HepG2 (cell line): ENCODE measurements at regions not wholly inside any gene's neighbourhood (a gene's known extent, or its start where the extent isn't known, plus 50 kb on each side); places are given as distances from the start of the nearest gene placed in this dataset.

ENCODE experiments used
- ATAC-seq: fragments of 200-7000 bp; cut with Tn5 transposase; 3 replicates; pipeline ENCODE4 v1.9.1; 2020; ENCODE audit warnings: mild to moderate bottlenecking, moderate library complexity
- BruUV-seq: library from RNA; stranded (reverse); fragments of 400-500 nt; replicated peaks from 2 replicates; lab custom pipeline; 2021; lab: Mats Ljungman, UMichigan
- CTCF ChIA-PET: fragments of 300-600 bp; formaldehyde crosslinking; extraction: SDS; loops from one replicate; lab custom pipeline; 2021; ENCODE audit warnings: low total read pairs, inconsistent platforms, low intra/inter-chr PET ratio; lab: Yijun Ruan, JAX
- POLR2A ChIA-PET: fragments of 350-600 bp; sonication (Branson Sonifier 250); formaldehyde crosslinking; loops from one replicate; lab custom pipeline; 2020; ENCODE audit warnings: antibody characterized with exemption, inconsistent platforms; lab: Yijun Ruan, JAX
- DNase-seq: peaks from one replicate; pipeline ENCODE4 v3.0.0-alpha.2; 2015; ENCODE audit warnings: low spot score
- FAIRE-seq: peaks from 3 replicates; lab custom pipeline; 2011; peaks lifted over from hg19 to GRCh38; lab: Jason Lieb, UNC
- H2AFZ ChIP-seq: one replicate; pipeline ENCODE4 v1.6.1; 2011; ENCODE audit warnings: low read length, inconsistent platforms
- H3K27ac ChIP-seq: fragments of 300-600 bp; 3 replicates; pipeline ENCODE4 v1.8.0; 2011; ENCODE audit warnings: mixed run types, mild to moderate bottlenecking, mixed read lengths, low read length, inconsistent platforms; ENCODE audit not compliant: insufficient read depth; ENCODE audit errors: extremely low read length
- H3K27me3 ChIP-seq, 2 experiments: fragments of 200-600 bp in 1 of 2; 2 replicates in 1 of 2; 3 replicates in 1 of 2; pipeline versions ENCODE4 v1.6.0 to v1.8.0; 2011; ENCODE audit warnings: low read length in 2 of 2, mild to moderate bottlenecking in 2 of 2, moderate library complexity in 2 of 2, inconsistent platforms in 1 of 2; ENCODE audit not compliant: insufficient read depth in 2 of 2, control insufficient read depth in 1 of 2
- H3K36me3 ChIP-seq, 2 experiments: fragments of 200-600 bp in 1 of 2; replicated peaks in 1 of 2; 2 replicates in 1 of 2; 3 replicates in 1 of 2; pipeline versions ENCODE4 v1.5.1 to v1.8.0; 2011; ENCODE audit warnings: low read length in 2 of 2, inconsistent platforms in 1 of 2; ENCODE audit not compliant: insufficient read depth in 2 of 2, control insufficient read depth in 1 of 2
- H3K4me1 ChIP-seq: 2 replicates; pipeline ENCODE4 v1.5.1; 2012; ENCODE audit warnings: low read length, inconsistent platforms; ENCODE audit not compliant: insufficient read depth
- H3K4me2 ChIP-seq: 2 replicates; pipeline ENCODE4 v1.6.0; 2011; ENCODE audit warnings: low read depth, low read length, inconsistent platforms
- H3K4me3 ChIP-seq, 3 experiments: fragments of 200-600 bp in 1 of 3; sonication (generic), shearing (Covaris generic) in 1 of 3; replicated peaks in 1 of 3; 2 replicates each; pipeline ENCODE4 v1.5.1; 2011 to 2016; ENCODE audit warnings: low read length in 3 of 3, inconsistent platforms in 2 of 3, low read depth in 2 of 3, mild to moderate bottlenecking in 2 of 3, control low read depth in 1 of 3, mixed read lengths in 1 of 3; ENCODE audit not compliant: insufficient read depth in 1 of 3
- H3K79me2 ChIP-seq: one replicate; pipeline ENCODE4 v1.6.1; 2011; ENCODE audit warnings: low read length, inconsistent platforms; ENCODE audit not compliant: insufficient read depth
- H3K9ac ChIP-seq: 2 replicates; pipeline ENCODE4 v1.6.0; 2011; ENCODE audit warnings: mild to moderate bottlenecking, low read depth, low read length, inconsistent platforms; ENCODE audit not compliant: insufficient read depth
- H3K9me3 ChIP-seq: 2 replicates; pipeline ENCODE4 v1.5.1; 2012; ENCODE audit warnings: mild to moderate bottlenecking, low read length
- H4K20me1 ChIP-seq: 2 replicates; pipeline ENCODE4 v1.6.0; 2011; ENCODE audit warnings: inconsistent platforms, mild to moderate bottlenecking, low read length, moderate library complexity; ENCODE audit not compliant: insufficient read depth
- KDM5B ChIP-seq: sonication (generic); formaldehyde crosslinking; IDR thresholded peaks from 2 replicates; pipeline ENCODE4 v1.4.0; 2020; ENCODE audit warnings: missing genetic modification reagents, mild to moderate bottlenecking, borderline replicate concordance
- LCORL ChIP-seq, 2 experiments: fragments of 450-650 bp in 1 of 2; sonication (generic) in 1 of 2; formaldehyde crosslinking in 1 of 2; IDR thresholded peaks; 2 replicates each; pipeline versions ENCODE4 v1.5.0 to v1.6.1; 2017 to 2020; ENCODE audit warnings: antibody characterized with exemption in 1 of 2, missing genetic modification reagents in 1 of 2
- SRSF1 ChIP-seq: fragments of 200-400 bp; formaldehyde crosslinking; optimal IDR thresholded peaks from 2 replicates; pipeline ENCODE3; 2017; ENCODE audit warnings: mild to moderate bottlenecking, low read depth, low read length, moderate library complexity
- ZNF30 ChIP-seq: sonication (generic); formaldehyde crosslinking; IDR thresholded peaks from 2 replicates; pipeline ENCODE4 v1.5.0; 2020; ENCODE audit warnings: mild to moderate bottlenecking, missing genetic modification reagents
- ZNF367 ChIP-seq: sonication (generic); formaldehyde crosslinking; IDR thresholded peaks from 2 replicates; pipeline ENCODE4 v1.4.0; 2020; ENCODE audit warnings: missing genetic modification reagents, borderline replicate concordance
- WGBS: methylation state at CpG from one replicate; pipeline ENCODE4 v1.1.6; 2017; ENCODE audit warnings: low lambda C conversion rate; 5-methylcytosine and 5-hydroxymethylcytosine counted together
- in situ Hi-C: cut with HindIII; loops from 2 replicates; pipeline ENCODE4 v1.10.0; 2017; ENCODE audit warnings: low pct_unique_long_range_greater_than_20kb; ENCODE audit not compliant: extremely low pct_ligation_motif_present
- intact Hi-C: fragments of 100-400 bp; cut with micrococcal nuclease; formaldehyde crosslinking; loops from one replicate; pipeline ENCODE4 v1.10.0; 2022; ENCODE audit not compliant: unreplicated experiment
- TF ChIP-seq, protein P1 (sequence below): sonication (generic); formaldehyde crosslinking; IDR thresholded peaks from 2 replicates; pipeline ENCODE4 v1.5.0; 2020; ENCODE audit warnings: mild to moderate bottlenecking, missing genetic modification reagents
- TF ChIP-seq, protein P2 (sequence below): sonication (generic); formaldehyde crosslinking; IDR thresholded peaks from 2 replicates; pipeline ENCODE4 v1.4.0; 2020; ENCODE audit warnings: missing genetic modification reagents, borderline replicate concordance
- TF ChIP-seq, protein P3 (sequence below): IDR thresholded peaks from 2 replicates; pipeline ENCODE4 v1.6.1; 2016; ENCODE audit warnings: control low read depth

DNA sequence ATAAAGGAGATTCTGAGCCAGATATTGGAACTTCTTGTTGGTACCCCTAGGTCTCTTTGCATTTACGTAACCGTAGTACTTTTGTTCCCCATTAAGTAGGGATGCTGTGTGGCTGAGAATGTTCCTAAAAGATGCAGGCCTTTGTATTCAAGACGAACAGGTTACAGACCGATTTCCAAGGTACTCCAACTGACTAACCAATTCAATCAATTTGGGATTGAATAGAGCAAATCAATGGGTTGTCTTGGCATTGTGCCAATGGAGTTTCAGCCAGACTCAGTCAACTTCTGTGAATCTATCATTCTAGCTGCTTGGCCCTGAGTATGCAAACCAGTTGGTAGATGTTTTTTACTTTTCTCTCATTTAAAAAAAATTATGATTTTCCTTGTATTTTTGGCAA lies 347.3 kb upstream of the NPVF start:
- CTCF ChIA-PET: no interaction called here
- 43% methylated on average over 4 of the region's 4 CpGs for WGBS
- Histone ChIP-seq H2AFZ (no peak overlapping the region), H3K27ac (no peak overlapping the region), H3K4me3 (no peak overlapping the region), H3K36me3 (no peaks in the 10 kb centered on the region), H3K27me3 (no peaks in the 10 kb centered on the region), H3K4me1 (no peaks in the 10 kb centered on the region), H3K4me2 (no peak overlapping the region), H3K9me3 (no peaks in the 10 kb centered on the region), H3K9ac (no peak overlapping the region), H4K20me1 (no peaks in the 10 kb centered on the region), H3K79me2 (no peaks in the 10 kb centered on the region)
- in situ Hi-C loops: loop anchor here (10.0 kb wide), 1 partner anchor 191 kb away; no protein-coding TSS in a partner anchor
- TF ChIP-seq, protein P1, sequence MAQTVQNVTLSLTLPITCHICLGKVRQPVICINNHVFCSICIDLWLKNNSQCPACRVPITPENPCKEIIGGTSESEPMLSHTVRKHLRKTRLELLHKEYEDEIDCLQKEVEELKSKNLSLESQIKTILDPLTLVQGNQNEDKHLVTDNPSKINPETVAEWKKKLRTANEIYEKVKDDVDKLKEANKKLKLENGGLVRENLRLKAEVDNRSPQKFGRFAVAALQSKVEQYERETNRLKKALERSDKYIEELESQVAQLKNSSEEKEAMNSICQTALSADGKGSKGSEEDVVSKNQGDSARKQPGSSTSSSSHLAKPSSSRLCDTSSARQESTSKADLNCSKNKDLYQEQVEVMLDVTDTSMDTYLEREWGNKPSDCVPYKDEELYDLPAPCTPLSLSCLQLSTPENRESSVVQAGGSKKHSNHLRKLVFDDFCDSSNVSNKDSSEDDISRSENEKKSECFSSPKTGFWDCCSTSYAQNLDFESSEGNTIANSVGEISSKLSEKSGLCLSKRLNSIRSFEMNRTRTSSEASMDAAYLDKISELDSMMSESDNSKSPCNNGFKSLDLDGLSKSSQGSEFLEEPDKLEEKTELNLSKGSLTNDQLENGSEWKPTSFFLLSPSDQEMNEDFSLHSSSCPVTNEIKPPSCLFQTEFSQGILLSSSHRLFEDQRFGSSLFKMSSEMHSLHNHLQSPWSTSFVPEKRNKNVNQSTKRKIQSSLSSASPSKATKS (CRISPR knock-in tag): no peak
- TF ChIP-seq LCORL (IDR thresholded peaks at IDR 0.05) (peak; percentile 87), LCORL (CRISPR knock-in tag; IDR thresholded peaks at IDR 0.05) (no peak)
- intact Hi-C loops: no loop called here
- no peak for ATAC-seq
- no TSS peak for BruUV-seq
- FAIRE-seq: no peak
- POLR2A ChIA-PET: no interaction called here
- no peak for DNase-seq

DNA sequence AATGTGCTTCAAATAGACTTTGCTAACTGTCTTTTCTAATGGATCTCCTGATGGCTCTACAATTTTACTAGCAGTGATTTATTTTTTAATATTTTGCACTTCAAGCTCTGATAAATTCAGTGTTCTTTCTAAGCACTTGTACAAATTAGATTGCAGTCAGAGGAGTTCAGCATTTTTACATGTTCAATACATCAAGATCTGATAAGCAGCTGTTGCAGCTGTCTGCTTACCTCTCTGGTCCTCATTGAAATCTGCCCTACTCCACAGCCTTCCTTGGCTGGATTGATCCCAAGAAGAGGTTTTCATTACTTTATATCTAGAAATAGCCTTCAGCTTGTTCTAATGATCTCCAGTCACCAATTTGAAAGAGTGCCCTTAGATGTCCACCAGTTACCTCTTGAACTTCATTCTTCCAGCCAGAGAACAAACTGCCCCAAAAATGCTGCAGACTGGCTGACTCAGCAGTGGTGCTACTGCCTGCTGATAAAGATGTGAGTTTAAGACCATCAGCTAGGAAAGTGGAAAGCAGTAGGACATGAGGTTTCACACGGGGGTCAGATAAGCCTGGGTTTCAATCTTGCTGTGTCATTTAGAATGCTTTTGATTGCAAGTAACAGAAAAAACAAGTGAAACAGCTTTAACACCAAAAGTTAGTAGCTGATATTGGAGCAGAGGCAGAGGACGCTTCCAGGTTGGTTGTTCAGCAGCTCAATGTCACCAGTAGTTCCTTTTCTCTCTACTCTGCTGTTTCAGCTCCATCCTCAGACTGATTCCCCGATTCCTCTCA lies 350.9 kb upstream of the NPVF start:
- FAIRE-seq (no peak), ATAC-seq (no peak), DNase-seq (no peak)
- POLR2A ChIA-PET: no interaction called here
- 0% methylated on average over 3 of the region's 3 CpGs for WGBS
- intact Hi-C loops: no loop called here
- no peaks in the 10 kb centered on the region for H3K27me3 ChIP-seq
- H3K4me2 ChIP-seq: no peak overlapping the region
- H2AFZ ChIP-seq: no peak overlapping the region
- H3K36me3 ChIP-seq: no peaks in the 10 kb centered on the region
- CTCF ChIA-PET: no interaction called here
- no peaks in the 10 kb centered on the region for H3K9me3 ChIP-seq
- no peaks in the 10 kb centered on the region for H3K79me2 ChIP-seq
- no peaks in the 10 kb centered on the region for H4K20me1 ChIP-seq
- no peak overlapping the region for H3K4me3 ChIP-seq
- BruUV-seq: no TSS peak
- no peaks in the 10 kb centered on the region for H3K4me1 ChIP-seq
- H3K9ac ChIP-seq: no peak overlapping the region
- no peak overlapping the region for H3K27ac ChIP-seq
- in situ Hi-C loops: loop anchor here (10.0 kb wide), 1 partner anchor 194 kb away; no protein-coding TSS in a partner anchor
- TF ChIP-seq KDM5B (no peak), ZNF30 (CRISPR knock-in tag) (no peak), ZNF367 (CRISPR knock-in tag) (no peak), SRSF1 (no peak)
- TF ChIP-seq, protein P2, sequence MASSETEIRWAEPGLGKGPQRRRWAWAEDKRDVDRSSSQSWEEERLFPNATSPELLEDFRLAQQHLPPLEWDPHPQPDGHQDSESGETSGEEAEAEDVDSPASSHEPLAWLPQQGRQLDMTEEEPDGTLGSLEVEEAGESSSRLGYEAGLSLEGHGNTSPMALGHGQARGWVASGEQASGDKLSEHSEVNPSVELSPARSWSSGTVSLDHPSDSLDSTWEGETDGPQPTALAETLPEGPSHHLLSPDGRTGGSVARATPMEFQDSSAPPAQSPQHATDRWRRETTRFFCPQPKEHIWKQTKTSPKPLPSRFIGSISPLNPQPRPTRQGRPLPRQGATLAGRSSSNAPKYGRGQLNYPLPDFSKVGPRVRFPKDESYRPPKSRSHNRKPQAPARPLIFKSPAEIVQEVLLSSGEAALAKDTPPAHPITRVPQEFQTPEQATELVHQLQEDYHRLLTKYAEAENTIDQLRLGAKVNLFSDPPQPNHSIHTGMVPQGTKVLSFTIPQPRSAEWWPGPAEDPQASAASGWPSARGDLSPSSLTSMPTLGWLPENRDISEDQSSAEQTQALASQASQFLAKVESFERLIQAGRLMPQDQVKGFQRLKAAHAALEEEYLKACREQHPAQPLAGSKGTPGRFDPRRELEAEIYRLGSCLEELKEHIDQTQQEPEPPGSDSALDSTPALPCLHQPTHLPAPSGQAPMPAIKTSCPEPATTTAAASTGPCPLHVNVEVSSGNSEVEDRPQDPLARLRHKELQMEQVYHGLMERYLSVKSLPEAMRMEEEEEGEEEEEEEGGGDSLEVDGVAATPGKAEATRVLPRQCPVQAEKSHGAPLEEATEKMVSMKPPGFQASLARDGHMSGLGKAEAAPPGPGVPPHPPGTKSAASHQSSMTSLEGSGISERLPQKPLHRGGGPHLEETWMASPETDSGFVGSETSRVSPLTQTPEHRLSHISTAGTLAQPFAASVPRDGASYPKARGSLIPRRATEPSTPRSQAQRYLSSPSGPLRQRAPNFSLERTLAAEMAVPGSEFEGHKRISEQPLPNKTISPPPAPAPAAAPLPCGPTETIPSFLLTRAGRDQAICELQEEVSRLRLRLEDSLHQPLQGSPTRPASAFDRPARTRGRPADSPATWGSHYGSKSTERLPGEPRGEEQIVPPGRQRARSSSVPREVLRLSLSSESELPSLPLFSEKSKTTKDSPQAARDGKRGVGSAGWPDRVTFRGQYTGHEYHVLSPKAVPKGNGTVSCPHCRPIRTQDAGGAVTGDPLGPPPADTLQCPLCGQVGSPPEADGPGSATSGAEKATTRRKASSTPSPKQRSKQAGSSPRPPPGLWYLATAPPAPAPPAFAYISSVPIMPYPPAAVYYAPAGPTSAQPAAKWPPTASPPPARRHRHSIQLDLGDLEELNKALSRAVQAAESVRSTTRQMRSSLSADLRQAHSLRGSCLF (CRISPR knock-in tag): no peak
- TF ChIP-seq, protein P3, sequence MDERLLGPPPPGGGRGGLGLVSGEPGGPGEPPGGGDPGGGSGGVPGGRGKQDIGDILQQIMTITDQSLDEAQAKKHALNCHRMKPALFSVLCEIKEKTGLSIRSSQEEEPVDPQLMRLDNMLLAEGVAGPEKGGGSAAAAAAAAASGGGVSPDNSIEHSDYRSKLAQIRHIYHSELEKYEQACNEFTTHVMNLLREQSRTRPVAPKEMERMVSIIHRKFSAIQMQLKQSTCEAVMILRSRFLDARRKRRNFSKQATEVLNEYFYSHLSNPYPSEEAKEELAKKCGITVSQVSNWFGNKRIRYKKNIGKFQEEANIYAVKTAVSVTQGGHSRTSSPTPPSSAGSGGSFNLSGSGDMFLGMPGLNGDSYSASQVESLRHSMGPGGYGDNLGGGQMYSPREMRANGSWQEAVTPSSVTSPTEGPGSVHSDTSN (CRISPR knock-in tag): no peak
